Body of pancreas (tissue), 4 donors: ENCODE measurements at regions not wholly inside any gene's neighbourhood (a gene's known extent, or its start where the extent isn't known, plus 50 kb on each side); places are given as distances from the start of the nearest gene placed in this dataset.

Source experiments
- ATAC-seq: fragments of 150-250 bp; one replicate; pipeline ENCODE4 v1.9.1; 2016
- DNase-seq, 4 donors: peaks; one replicate each; pipeline ENCODE4 v3.0.0-alpha.2; 2019
- H3K27ac ChIP-seq, 4 donors: fragments of 200-600 bp; sonication (generic); 1 replicate in 3 of 4; 2 replicates in 1 of 4; pipeline versions ENCODE4 v1.5.1 to v1.6.1; 2016 to 2019; ENCODE audit warnings: mild to moderate bottlenecking in 1 of 4, mixed read lengths in 1 of 4, moderate library complexity in 1 of 4
- H3K27me3 ChIP-seq, 2 donors: fragments of 200-600 bp; sonication (generic); one replicate each; pipeline ENCODE4 v1.6.0; 2016; ENCODE audit warnings: mild to moderate bottlenecking in 1 of 2
- H3K36me3 ChIP-seq, 2 donors: fragments of 200-600 bp; sonication (generic); replicated peaks in 1 of 2; 2 replicates each; pipeline ENCODE4 v1.5.1; 2016; ENCODE audit warnings: low read depth in 2 of 2; ENCODE audit not compliant: insufficient read depth in 1 of 2
- H3K4me1 ChIP-seq: fragments of 200-600 bp; sonication (generic); one replicate; pipeline ENCODE4 v1.6.0; 2016
- H3K4me3 ChIP-seq, 2 donors: fragments of 200-600 bp; sonication (generic); 1 replicate in 1 of 2; 2 replicates in 1 of 2; pipeline ENCODE4 v1.5.1; 2016 to 2019
- H3K9me3 ChIP-seq, 3 donors: fragments of 200-600 bp; sonication (generic); 1 replicate in 2 of 3; 2 replicates in 1 of 3; pipeline ENCODE4 v1.5.1; 2016
- POLR2A ChIP-seq, 3 donors: fragments of 450-650 bp; IDR thresholded peaks; one replicate each; pipeline ENCODE4 v1.6.1; 2016; ENCODE audit warnings: antibody characterized with exemption in 3 of 3, mild to moderate bottlenecking in 2 of 3
- WGBS, 2 donors: methylation state at CpG; one replicate each; pipeline ENCODE4 v1.1.5; 2017; 5-methylcytosine and 5-hydroxymethylcytosine counted together
- intact Hi-C: fragments of 100-400 bp; cut with DNase I; formaldehyde crosslinking; loops from one replicate; pipeline ENCODE4 v1.15.1; 2023
- TF ChIP-seq, protein P1 (sequence below), 7 experiments: fragments of 450-650 bp in 4 of 7; fragments of 200-600 bp in 3 of 7; sonication (generic) in 3 of 7; IDR thresholded peaks; one replicate each; pipeline ENCODE4 v1.5.1; 2016 to 2019; ENCODE audit warnings: antibody characterized with exemption in 7 of 7

DNA sequence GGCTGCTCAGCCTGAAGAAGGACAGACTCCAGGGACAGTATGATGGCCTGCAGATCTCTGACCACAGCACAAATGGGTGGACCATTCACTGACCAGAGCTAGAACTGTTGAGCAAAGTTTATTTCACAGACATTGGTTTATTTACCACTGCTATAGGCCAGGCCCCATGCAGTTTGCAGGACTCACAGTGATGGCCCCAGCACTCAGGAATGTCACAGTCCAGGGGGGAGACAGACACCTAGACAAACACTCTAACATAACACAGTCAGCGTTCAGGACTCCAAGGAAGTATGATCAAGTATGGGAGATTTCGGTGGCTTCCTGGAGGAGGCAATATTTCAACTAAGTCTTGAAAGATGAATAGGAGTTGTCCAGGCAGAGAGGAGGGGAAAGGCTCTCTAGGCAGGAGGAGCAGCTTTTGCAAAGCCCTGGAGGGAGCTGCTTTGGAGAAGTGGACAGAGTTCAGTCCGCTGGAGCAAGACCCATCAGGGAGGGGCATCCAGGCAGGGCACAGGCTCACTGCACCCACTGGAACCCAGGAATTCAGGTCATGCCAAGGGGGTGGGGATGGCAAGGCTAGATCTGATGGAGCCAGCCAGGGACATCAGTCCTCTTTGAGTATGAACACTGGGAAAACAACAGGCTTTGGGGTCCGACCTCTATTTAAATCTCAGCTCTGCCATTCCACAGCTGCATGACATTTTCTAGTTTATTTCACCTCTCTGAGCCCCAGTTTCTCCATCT is 454.3 kb downstream of the MATN1 start:
- WGBS, 2 donors: 51 to 53% methylated on average over 4 of the region's 4 CpGs
- TF ChIP-seq POLR2A (IDR thresholded peaks at IDR 0.05): no peak
- TF ChIP-seq, protein P1, sequence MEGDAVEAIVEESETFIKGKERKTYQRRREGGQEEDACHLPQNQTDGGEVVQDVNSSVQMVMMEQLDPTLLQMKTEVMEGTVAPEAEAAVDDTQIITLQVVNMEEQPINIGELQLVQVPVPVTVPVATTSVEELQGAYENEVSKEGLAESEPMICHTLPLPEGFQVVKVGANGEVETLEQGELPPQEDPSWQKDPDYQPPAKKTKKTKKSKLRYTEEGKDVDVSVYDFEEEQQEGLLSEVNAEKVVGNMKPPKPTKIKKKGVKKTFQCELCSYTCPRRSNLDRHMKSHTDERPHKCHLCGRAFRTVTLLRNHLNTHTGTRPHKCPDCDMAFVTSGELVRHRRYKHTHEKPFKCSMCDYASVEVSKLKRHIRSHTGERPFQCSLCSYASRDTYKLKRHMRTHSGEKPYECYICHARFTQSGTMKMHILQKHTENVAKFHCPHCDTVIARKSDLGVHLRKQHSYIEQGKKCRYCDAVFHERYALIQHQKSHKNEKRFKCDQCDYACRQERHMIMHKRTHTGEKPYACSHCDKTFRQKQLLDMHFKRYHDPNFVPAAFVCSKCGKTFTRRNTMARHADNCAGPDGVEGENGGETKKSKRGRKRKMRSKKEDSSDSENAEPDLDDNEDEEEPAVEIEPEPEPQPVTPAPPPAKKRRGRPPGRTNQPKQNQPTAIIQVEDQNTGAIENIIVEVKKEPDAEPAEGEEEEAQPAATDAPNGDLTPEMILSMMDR (IDR thresholded peaks at IDR 0.05): no peak
- Histone ChIP-seq H3K27ac (no peak overlapping the region), H3K4me3 (no peak overlapping the region), H3K36me3 (no peaks in the 10 kb centered on the region), H3K9me3 (no peaks in the 10 kb centered on the region), H3K4me1 (no peaks in the 10 kb centered on the region), H3K27me3 (no peaks in the 10 kb centered on the region)
- no peak for DNase-seq
- intact Hi-C loops: no loop called here
- ATAC-seq: no peak

DNA sequence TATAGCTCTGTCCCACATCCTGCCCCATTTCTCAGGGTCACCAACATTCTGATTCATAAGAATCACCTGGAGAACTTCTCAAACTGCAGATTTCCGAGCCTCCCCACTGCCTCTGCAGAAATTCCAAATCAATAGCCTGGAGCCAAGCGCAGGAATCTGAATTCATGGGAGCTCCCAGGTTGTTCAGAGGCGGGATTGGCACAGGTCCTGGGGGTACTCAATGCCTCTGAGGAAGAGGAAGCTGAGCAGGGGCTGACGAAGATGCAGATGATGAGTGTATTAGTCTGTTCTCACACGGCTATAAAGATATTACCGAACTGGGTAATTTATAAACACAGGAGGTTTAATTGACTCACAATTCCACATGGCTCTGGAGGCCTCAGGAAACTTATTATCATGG is 455.5 kb downstream of the MATN1 start:
- Histone ChIP-seq H3K9me3 (no peaks in the 10 kb centered on the region), H3K36me3 (no peaks in the 10 kb centered on the region), H3K4me3 (no peak overlapping the region), H3K27ac (no peak overlapping the region), H3K4me1 (no peaks in the 10 kb centered on the region), H3K27me3 (no peaks in the 10 kb centered on the region)
- intact Hi-C loops: no loop called here
- no peak for TF ChIP-seq POLR2A (IDR thresholded peaks at IDR 0.05)
- TF ChIP-seq, protein P1 (IDR thresholded peaks at IDR 0.05): no peak
- 57 to 88% methylated on average over 6 of the region's 6 CpGs for WGBS, 2 donors
- DNase-seq (no peak), ATAC-seq (no peak)

DNA sequence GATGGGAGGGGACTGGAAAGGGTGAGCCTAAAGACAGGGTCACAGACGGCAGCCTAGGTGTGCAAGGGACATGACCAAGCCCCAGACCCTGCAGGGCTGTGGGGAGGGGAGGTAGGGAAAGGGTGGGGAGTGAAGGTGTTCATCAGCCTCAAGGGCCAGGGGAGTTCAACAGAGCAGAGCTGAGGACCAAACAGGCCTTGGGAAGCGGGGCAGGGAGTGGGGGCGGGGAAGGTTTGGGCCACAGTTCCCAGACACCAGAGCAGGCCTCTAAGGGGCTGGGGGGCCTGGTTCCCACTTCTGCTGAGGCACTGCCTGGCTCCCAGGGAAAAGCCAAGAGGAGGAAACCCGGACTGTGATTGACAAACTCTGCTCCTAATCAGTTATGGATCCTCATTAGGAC is 456.3 kb downstream of the MATN1 start:
- Histone ChIP-seq H3K4me3 (no peak overlapping the region), H3K9me3 (no peaks in the 10 kb centered on the region), H3K27ac (no peak overlapping the region), H3K4me1 (no peaks in the 10 kb centered on the region), H3K27me3 (no peaks in the 10 kb centered on the region), H3K36me3 (no peaks in the 10 kb centered on the region)
- ATAC-seq (no peak), DNase-seq (no peak)
- TF ChIP-seq, protein P1 (IDR thresholded peaks at IDR 0.05): no peak
- no peak for TF ChIP-seq POLR2A (IDR thresholded peaks at IDR 0.05)
- intact Hi-C loops: no loop called here
- 66 to 78% methylated on average over 4 of the region's 4 CpGs for WGBS, 2 donors

DNA sequence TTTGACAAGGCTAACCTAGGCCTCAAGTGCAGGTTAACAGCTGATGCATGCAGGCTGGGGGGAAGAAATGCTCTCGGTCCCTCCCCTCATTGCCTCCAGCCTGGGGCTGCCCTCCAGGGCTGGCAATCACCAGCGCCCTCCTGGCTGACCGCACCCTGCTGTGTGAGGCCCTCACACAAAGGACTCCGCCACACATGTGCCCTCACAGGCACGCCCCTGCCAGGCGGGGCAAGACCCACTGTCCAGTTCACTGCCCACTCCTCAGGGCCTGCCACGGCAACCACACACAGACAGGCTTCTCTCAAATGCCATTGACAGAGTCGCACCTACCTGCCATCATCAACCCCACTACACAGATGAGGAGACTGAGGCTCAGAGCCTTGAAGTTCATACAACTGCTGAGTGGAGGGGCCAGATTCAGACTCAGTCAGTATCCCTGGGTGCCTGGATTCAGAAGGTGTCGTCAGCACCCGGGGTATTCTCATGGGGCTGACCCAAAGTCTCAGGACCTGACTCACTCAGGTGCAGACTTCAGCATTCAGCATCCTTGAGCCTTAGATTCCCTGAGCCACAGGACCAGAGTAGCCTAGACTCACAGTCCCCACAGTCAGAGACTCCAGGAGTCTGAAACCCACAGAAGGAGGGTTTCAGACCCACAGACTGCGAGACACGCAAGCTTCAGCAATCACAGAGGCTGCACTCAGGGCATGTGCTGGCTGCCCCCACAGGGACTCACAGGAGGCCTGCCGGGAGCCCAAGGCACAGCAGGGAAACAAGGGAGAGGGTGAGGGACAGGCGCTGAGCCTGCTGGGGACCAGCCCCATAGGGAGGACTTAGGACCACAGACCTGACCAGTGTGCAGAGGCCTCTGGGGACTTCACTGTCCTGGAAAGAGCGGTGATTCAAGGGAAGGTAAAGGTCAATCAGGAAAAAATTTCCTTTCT is 458.0 kb downstream of the MATN1 start:
- no peak overlapping the region for H3K4me3 ChIP-seq
- TF ChIP-seq, protein P1 (IDR thresholded peaks at IDR 0.05): no peak
- no peak for TF ChIP-seq POLR2A (IDR thresholded peaks at IDR 0.05)
- 71 to 83% methylated on average over 10 to 15 of the region's 15 CpGs for WGBS, 2 donors
- intact Hi-C loops: no loop called here
- H3K36me3 ChIP-seq: no peaks in the 10 kb centered on the region
- H3K27me3 ChIP-seq: no peaks in the 10 kb centered on the region
- DNase-seq (no peak), ATAC-seq (no peak)
- no peaks in the 10 kb centered on the region for H3K9me3 ChIP-seq
- H3K27ac ChIP-seq: no peak overlapping the region
- no peaks in the 10 kb centered on the region for H3K4me1 ChIP-seq
